ENCODE measurements at regions not wholly inside any gene's neighbourhood (a gene's known extent, or its start where the extent isn't known, plus 50 kb on each side); places are given as distances from the start of the nearest gene placed in this dataset.
"Not testable (repeated sequence)": the region's sequence is repeated elsewhere in the genome, so short reads cannot be mapped to it uniquely, and the experiment has no call there.

- DNase-seq, result not testable (repeated sequence)
Measured at GRCh38 chr21:28035692-28036091, 957.0 kb downstream of the LTN1 start.

GRCh38 chr21:28034916-28035315 lies 957.8 kb downstream of the LTN1 start:
- DNase-seq, result not testable (repeated sequence)

GRCh38 chr21:28034334-28034733 lies 958.3 kb downstream of the LTN1 start:
- peak; percentile 55 for DNase-seq

DNA sequence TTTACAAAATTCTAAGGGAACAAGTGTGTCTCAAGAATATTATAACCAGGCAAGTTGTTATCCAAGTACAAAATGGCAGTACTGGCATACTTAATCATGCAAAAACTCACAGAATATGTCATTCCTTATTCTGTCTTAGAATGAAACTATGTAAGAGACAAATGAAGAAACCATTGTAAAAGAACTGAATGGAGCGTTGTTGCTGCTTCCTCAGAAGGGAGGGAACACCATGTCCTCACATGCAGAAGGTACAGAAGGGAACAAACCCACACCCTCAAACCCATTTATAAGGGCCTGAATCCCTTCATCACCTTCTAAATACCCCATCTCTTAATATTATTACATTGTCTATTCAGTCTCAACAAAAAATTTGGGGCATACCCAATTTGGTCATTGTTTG lies 960.0 kb downstream of the LTN1 start:
- DNase-seq, result not testable (repeated sequence)

- DNase-seq, result not testable (repeated sequence)
Measured at GRCh38 chr21:28031066-28031465, 961.6 kb downstream of the LTN1 start.

- no peak for DNase-seq
Measured at GRCh38 chr21:28025111-28025510, 967.6 kb downstream of the LTN1 start.

GRCh38 chr21:28018741-28019669 lies 973.7 kb downstream of the LTN1 start:
- DNase-seq, result no peak

DNA sequence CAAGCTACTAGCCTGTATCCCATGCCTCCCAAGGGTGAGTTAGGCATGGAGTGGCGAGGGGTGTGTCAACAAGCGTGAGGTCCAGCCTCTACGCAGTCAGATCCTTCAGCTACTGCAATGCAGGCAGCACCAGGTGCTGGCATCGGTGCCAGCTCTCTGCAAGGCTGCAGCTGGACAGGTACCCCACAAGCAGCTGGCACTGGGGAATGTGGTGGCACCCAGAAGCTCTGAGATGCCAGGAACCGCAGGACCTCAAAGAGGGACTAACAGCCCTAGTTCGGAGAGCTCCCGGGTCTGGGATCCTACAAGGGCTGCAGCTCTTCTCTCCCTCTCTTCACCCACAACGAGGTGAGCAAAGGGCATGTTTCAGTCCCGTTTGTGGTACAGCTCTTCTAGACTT lies 974.5 kb downstream of the LTN1 start:
- no peak for DNase-seq

- DNase-seq, result no peak
Measured at GRCh38 chr21:28016571-28016970, 976.1 kb downstream of the LTN1 start.

DNA sequence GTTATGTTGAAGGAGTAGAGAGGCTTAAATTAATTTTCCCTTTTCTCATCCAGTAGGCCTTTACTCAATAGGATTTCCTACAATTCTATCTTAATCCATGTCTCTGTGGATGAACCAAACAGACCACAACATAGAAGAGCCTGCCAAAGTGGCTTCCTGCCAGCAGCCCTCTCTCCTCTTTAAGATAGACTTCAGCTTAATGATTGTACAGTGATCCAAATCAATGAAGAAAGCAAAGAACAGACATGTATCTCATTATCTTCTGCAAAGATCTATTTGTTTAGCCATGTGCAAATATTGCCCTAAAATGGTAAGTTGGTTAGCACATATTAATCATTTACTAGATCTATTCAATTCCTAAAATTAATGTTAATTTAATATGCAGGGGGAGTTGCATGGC lies 979.6 kb downstream of the LTN1 start:
- not testable (repeated sequence) for DNase-seq

DNA sequence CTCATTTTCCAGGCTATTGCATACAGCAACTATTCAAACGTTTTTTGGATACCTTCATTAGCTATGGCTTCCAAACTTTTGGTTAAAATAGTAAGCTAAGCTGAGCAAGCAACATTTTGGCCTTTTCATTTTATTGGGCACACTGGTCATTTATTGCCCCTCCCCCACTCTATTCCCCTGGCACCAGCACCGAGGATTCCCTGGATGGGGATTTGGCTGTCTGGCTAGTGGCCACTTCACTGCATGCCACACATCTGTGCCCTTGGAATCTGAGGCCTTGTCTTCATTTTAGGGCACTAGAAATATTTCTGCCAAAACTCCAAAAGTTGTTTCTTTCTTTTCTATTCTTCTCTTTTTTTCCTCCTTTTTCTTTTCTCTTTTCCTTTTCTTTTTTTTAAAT lies 980.7 kb downstream of the LTN1 start:
- DNase-seq, result not testable (repeated sequence)

- DNase-seq, result not testable (repeated sequence)
Measured at GRCh38 chr21:28008245-28008644, 984.4 kb downstream of the LTN1 start.

- DNase-seq, result not testable (repeated sequence)
Measured at GRCh38 chr21:28003627-28004026, 989.0 kb downstream of the LTN1 start.

DNA sequence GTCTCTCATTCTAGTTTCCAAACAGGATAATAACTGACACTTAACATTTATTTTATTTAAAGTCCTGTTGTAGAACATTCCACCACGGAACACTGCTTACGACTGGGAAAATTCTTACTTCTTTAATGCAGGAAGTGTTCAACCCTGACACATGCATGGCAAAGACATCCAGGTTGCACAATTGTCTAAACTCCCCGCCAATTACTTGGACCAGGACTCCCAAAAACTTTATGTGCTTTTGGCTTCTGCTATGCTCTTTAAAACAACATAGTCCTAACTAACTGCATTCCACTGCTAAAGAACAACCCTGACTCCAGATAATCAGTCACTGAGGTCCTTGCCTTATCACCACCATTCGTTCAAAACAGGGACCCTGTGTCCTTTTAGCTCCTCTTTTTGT lies 995.8 kb downstream of the LTN1 start:
- DNase-seq, result not testable (repeated sequence)

DNA sequence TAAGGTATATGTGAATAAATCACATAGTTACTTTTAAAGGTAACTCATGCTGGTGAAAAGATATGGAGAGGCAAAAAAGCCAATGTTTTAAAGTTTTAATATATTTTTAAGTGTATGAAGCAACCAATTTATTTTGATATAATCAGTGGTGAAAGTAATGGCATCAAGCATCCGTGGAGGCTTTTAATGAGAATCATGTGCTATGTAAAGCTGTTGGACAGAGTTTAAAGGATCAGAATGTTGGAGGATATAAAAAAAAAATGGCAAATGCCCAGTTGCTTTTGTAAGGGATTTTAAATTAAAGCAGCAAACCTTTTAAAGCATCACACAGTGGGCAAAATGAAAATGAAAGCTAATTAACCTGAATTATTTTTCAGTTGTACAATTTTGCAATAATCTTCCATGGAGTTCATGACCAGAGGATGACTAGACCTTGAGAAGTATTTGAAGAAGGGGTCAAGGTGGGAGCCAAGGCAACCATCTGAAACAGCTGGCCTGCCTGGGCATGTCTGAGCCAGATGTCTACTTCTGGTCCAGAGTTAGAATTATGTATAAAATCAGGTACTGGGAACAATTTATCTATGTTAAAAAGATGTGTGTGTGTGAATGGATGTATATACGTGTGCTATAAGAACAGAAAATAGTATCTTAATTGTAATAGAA lies 1007.9 kb downstream of the LTN1 start:
- not testable (repeated sequence) for DNase-seq

GRCh38 chr21:27979446-27979845 lies 1012.6 kb upstream of the ADAMTS5 start:
- not testable (repeated sequence) for DNase-seq

GRCh38 chr21:27975514-27975913 lies 1008.6 kb upstream of the ADAMTS5 start:
- no peak for DNase-seq

DNA sequence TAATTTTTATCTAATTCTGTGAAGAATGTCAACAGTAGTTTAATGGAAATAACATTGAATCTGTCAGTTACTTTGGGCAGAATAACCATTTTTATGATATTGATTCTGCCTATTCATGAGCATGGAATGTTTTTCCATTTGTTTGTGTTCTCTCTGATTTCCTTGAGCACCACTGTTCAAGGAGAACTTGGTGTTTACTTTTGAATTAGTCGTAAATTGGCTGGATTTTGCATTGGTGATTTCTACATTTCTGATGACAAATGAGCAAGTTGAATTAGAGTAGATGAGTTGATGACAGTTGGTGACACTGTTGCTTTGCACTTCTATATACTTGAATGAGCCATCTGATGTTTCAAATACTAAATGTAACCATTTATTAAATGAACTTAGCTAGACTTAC lies 1007.3 kb upstream of the ADAMTS5 start:
- DNase-seq, result not testable (repeated sequence)

GRCh38 chr21:27968240-27968639 lies 1001.4 kb upstream of the ADAMTS5 start:
- not testable (repeated sequence) for DNase-seq

DNA sequence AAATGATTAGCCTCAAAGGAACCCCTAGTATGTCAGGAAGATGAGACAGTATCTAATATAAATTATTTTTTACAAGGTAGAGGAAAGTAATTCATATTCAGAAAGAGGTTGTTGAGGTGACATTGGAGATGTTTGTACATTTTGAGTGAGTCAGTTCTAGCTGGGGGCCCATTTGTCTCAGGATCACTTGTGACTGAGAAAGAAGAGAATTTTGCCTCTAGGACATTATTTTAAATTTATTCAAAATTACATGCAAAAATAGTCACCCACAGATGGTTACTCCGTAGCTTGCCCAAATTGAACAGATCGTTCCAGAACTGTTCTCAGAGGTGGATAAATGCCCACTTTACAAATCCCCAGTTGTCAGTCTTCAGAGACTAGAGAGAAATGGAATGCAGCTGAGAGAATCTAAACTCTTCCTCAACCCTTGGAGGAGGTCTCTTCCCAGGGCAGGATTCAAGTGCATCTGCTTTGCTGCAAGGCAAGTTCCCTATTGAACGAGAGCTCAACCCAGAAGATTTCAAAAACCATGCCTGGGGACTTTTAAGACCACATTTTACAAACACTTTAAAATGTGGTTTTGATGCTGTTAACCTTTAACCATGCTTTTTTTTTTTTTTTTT lies 987.8 kb upstream of the ADAMTS5 start:
- DNase-seq, result no peak

- DNase-seq, result no peak
Measured at GRCh38 chr21:27953340-27954045, 986.6 kb upstream of the ADAMTS5 start.

DNA sequence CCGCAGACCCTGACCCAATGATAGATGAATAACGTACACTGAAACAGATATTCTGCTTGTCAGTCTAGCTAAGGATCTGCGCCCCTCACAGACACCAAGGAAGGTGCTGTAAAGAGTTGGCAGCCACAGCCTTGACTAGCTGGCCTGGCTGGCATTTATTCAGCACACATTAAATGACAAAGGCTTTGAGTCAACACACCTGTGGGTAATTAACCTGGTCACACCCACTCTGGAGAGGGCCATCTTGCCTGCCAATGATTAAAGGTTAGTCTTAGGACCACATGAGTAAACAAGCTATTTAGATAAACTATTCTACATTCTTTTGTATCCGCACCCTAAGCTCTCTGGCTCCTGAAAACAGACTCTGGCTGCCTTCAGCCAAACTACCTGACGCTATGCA lies 982.2 kb upstream of the ADAMTS5 start:
- not testable (repeated sequence) for DNase-seq
